HG02623 (cell line): ENCODE measurements at regions not wholly inside any gene's neighbourhood (a gene's known extent, or its start where the extent isn't known, plus 50 kb on each side); places are given as distances from the start of the nearest gene placed in this dataset.
"Not testable (repeated sequence)": the region's sequence is repeated elsewhere in the genome, so short reads cannot be mapped to it uniquely, and the experiment has no call there.

ENCODE experiments used
- ATAC-seq: cut with Tn5 transposase; IDR thresholded peaks from one replicate; pipeline ENCODE4 v1.9.1; 2021; ENCODE audit warnings: moderate library complexity; ENCODE audit not compliant: unreplicated experiment

GRCh38 chrY:7417946-7418345 is 506.4 kb upstream of the AMELY start:
- ATAC-seq, result no peak

- ATAC-seq, result no peak
These were observed 504.9 kb upstream of the AMELY start for GRCh38 chrY:7416406-7416805.

GRCh38 chrY:7415157-7415633 is 503.6 kb upstream of the AMELY start:
- ATAC-seq, result no peak

- no peak for ATAC-seq
These were observed 478.5 kb upstream of the AMELY start for GRCh38 chrY:7390056-7390455.

- ATAC-seq, result no peak
These were observed 471.4 kb upstream of the AMELY start for GRCh38 chrY:7382988-7383387.

- no peak for ATAC-seq
These were observed 465.5 kb upstream of the AMELY start for GRCh38 chrY:7377091-7377490.

- ATAC-seq, result not testable (repeated sequence)
These were observed 462.9 kb upstream of the AMELY start for GRCh38 chrY:7374485-7374884.

- ATAC-seq, result not testable (repeated sequence)
These were observed 460.4 kb upstream of the AMELY start for GRCh38 chrY:7371953-7372352.

GRCh38 chrY:7371026-7371425 is 459.5 kb upstream of the AMELY start:
- ATAC-seq, result not testable (repeated sequence)

- no peak for ATAC-seq
These were observed 448.0 kb upstream of the AMELY start for GRCh38 chrY:7359520-7359919.

- no peak for ATAC-seq
These were observed 446.7 kb upstream of the AMELY start for GRCh38 chrY:7358103-7358752.

GRCh38 chrY:7355891-7356290 is 444.3 kb upstream of the AMELY start:
- not testable (repeated sequence) for ATAC-seq

- ATAC-seq, result no peak
These were observed 433.1 kb upstream of the AMELY start for GRCh38 chrY:7344661-7345060.

- ATAC-seq, result no peak
These were observed 431.7 kb upstream of the AMELY start for GRCh38 chrY:7343261-7343660.

GRCh38 chrY:7342732-7343131 is 431.2 kb upstream of the AMELY start:
- not testable (repeated sequence) for ATAC-seq

GRCh38 chrY:7339391-7340087 is 428.0 kb upstream of the AMELY start:
- ATAC-seq, result no peak

- no peak for ATAC-seq
These were observed 424.7 kb upstream of the AMELY start for GRCh38 chrY:7336023-7336873.

- no peak for ATAC-seq
These were observed 422.9 kb upstream of the AMELY start for GRCh38 chrY:7334449-7334848.

GRCh38 chrY:7326296-7327246 is 415.0 kb upstream of the AMELY start:
- no peak for ATAC-seq

- no peak for ATAC-seq
These were observed 414.0 kb upstream of the AMELY start for GRCh38 chrY:7325531-7325930.
